ENCODE measurements at regions not wholly inside any gene's neighbourhood (a gene's known extent, or its start where the extent isn't known, plus 50 kb on each side); places are given as distances from the start of the nearest gene placed in this dataset.

DNA sequence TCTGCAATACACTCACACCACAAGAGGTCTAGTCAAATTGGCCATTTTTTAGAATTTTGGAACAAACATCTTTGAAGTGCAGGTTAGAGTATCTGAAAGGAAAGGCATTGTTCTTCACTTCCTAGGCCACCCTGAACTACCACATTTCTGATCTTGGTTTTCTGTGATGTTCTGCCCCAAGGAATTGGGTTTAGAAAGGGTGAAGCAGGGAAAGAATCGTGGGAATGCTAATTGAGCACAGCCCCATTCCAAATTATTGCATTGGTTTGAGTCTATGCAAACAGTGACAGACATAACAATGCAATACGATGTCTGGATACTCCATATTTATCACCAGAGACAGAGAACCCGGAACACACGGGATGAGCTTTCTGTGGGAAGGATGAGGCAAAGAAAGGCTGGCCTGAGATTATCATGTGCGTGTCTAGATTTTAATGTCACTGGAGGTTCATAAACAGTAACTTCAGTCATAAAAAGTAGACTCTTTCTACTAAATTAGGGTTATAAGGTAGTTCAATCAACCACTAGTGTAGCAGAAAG, 195.3 kb upstream of the BLID start:
- DNase-seq = no peak

DNA sequence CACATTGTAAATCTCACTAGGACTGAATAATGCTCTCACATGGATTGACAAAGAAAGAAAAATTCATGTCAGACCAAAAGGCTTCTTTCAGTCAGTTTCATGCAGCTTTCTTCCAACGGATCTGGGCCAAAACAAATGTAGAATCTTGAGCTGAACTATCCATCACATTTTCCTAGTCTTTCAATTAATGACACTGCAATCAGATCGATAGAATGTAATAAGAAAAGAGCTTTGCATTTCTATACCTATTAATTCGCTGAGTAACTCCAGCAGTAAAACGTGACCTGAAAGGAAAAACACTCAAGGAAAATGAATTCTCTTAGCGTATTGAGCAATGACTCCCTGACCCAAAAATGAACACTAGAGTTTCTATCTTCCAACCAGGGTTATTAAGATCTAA, 194.8 kb upstream of the BLID start:
- no peak for DNase-seq

DNA sequence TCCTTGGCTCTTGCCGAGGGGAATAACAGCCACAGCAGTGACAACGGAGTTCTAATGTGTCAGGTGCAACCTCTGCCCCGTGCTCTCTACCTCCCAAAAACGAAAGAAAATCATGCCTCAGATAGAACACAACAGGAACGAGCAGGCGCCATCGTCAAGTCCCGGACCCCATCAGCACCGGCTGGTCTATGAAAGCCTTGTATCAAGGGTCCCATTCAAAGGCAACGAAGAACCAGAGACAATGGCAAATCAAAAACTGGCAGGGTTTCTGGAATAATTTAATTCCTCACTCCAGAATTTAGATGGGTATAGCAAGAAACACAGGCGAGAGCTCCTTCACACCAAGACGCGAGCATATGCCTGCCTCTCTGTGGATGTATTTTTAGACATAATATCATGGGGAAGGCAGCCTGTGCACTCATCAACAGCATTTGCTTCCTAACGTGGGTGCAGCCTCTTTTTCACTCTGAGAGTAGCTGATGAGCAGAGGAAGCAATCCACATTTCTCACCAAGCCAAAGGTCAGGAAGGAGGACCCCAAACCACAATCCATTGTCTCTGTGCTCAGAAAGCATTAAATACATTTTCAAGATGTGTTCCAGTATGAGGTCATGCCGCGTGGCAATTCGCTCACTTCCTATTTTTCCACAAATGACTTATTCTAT, 193.4 kb upstream of the BLID start:
- no peak for DNase-seq

DNA sequence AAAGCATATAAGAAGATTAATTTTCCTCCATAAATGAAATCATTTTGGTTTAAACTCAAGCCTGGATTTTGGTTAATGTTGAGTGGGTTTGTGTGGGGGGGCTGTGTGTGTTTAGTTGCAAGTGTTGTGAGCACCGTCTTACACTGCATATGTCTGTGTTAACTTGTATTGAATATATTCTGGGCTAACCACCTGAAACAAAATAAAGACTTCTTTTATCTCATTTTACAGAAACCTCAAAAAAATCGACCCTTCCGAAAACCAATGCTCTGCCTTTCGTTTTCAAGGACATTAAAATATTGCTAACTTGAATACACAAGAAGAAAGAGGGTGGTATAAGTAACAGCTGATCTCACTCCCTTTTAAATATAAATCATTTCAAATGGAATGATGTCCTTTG, 192.2 kb upstream of the BLID start:
- no peak for DNase-seq

DNA sequence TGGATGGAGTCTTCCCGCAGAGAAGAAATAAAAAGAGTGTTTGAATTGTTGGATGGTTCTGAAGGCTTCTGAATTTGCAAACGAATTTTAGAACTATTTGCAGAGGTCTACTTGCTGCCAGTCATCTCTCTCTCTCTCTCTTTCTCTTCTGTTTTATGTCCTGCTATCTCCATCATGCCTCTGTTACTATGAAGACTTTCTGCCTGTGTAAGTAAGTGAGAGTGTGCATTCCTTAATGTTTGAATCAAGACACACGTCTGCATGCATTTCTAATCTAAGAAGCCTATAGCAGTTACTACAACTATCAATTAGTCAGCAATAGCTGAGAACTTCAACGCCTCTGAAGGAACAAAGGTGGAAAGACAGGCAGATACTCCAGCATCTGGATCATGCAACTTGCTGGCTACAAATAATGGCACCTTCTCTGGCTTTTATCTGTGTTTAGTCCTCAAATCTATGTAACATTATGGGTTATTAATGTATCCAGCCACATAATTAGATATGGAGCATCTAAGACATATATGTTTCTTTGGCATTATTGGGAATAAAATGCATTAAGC, 191.5 kb upstream of the BLID start:
- no peak for DNase-seq

DNA sequence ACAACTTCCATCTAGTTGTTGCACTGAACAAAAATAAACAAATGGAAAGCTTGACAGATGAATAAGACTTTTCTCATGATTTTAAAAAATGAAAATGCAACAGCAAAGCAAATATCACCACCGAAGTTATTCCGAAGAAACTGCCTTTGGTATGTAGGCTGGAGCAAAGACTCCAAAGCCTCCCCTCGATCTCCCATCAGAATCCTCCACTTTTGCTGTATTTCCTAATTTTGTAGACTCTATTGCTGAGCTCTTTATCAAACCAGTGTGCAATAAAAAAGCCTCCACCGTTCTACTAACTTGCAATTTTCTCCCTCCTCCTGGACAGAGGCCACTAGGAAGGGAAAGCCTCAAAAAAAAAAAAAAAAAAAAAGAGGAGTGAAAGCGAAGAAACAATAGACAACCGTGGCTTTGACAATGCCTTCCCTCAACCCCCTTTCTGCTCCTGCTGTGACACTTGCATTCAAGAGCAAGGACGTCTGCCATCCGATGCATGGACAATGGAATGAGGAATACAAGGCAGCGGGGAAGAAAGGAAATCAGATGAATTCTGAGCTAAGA, 190.9 kb upstream of the BLID start:
- no peak for DNase-seq

DNA sequence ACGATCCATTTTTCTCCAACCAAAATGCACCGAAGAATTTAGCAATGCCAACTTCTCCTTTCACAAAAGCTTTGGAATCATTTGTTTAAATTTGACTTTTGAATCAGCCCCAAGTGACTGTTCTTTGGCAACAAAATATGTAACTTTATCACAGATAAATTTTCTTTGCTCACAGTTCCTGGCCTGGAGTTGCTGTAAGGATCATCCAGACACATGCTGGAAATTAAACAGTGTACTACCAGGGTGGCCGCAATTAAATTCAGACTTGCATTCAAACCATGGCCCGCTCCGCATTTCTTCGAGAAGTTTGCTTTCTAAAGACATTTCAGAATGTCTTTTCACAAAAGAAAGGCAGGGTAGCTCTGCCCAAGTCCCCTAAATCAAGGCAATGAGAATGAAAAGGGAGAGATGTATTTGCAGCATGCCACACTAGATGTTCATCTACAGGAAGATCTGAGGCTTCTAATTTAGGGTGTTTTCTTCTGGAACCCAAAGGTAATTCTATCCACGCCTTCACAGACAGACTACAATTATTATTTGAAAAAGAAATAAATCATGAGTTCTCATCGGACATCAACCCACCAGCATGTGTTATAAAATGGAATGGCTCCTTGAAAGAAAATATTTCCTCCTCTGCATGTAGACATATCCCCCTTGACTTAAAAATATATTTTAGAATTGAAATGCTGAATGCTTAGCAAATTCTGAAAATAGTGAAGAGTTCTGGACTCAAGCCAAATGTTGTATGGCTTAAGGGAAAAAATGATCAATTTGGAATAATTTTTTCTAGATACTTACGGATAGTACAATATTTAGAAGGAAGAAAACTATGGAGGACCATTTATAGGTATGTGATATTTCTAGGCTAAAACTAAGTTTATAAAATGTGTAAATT, 189.7 kb upstream of the BLID start:
- no peak for DNase-seq

DNA sequence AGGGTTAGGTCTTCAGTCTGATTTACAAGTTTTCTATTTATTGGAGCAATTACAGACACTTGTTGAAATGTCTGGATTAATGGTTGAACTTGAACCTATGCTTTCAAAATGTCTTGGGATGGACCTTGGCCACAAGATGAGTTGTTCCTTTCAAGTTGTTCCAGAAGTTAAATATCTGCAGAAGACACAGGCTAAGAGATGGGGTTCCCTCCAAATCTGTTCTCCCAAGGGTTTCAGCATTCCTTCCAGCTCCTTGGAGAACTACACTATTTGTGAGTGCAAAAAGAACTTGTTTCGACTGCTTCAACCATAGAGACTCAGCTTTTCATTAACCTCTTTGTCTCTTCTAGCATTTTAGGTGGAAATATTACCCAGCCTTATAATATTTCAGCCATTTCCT, 189.0 kb upstream of the BLID start:
- no peak for DNase-seq

DNA sequence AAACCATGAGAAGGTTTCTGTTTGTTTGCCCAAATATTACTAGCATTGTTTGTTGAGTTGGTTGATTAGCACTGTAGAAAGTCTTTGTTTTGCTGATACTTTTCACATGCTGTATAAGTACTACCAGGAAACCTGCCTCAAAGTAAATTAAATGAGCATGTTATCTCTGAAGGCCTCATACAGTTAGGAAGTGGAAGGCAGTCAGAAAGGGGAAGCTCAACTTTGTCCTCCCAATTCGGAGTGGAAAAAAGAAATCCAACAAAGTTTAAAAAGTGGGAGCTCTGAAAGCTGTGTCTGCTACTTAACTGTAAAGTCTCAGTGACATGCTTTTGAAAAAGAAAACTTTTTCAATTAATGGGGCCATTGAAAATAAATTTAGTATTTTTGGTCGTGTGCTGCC, 188.3 kb upstream of the BLID start:
- DNase-seq = no peak

DNA sequence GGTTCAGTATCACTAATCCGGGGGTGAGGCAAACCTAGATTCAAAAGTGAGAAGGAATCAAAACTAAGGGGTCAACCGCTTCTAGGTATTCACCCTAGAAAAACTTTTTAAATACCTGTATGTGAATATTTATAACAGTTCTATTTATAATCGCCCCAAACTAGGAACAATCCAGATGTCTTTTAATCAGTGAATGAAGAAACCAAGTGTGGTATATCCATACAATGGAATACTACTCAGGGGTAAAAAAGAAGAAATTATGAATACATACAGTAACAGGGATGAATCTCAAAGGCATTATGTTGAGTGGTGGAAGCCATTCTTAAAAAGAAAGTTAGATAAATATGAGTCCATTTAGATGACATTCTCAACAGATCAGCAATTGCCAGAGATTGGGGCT, 178.0 kb upstream of the BLID start:
- DNase-seq = no peak

DNA sequence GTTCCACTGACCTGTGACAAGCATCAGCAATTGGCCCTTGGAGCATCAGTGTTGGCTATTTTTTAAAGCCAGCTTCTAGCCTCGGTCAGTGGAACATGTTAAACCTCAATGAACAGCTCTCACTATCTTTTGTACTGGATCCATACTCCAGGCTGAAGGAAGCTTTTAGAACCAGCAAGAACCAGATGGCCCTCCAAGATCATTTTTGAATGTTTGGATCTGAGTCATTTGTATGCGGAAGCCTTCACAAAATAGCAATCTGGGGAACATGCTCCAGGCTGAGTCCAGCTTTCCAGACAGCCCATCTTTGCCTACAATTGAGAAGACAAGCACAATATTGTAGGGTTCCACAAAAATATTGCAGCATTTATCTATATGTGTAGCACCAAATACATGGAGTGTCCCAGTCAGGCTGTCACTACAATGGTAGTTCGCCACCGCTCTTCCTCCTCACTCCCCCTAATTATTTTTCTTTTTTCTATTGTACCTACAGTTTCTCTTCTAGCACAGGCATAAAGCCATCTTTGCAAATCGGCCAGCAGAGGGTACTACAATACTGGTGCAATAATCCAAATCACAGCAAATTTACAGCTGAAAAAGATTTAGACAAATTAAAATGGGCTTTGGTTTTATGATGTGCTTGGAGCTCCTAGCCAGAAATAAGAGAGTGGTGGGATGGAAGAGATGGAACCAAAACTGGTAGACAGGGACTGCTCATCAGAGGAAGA, 177.4 kb upstream of the BLID start:
- no peak for DNase-seq

DNA sequence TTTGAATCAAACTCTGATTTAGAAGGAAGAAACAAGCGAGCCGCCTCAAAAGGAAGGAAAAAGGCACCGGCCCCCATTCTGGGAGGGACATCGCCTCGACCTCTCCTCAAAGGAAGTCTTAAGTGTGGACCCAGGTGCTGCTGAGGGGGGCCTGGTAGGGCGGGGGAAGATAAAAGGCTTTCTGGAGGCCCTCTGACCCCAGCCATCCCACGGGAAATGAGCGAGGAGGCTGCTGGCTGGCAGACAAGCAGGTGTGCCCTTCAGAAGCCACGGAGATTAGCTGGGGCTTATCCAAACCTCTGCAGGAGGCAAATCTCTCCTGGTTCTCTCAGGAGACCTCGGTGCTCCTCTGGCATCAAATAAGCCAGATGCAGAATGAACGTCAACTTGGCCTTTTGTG, 171.4 kb upstream of the BLID start:
- DNase-seq = no peak

DNA sequence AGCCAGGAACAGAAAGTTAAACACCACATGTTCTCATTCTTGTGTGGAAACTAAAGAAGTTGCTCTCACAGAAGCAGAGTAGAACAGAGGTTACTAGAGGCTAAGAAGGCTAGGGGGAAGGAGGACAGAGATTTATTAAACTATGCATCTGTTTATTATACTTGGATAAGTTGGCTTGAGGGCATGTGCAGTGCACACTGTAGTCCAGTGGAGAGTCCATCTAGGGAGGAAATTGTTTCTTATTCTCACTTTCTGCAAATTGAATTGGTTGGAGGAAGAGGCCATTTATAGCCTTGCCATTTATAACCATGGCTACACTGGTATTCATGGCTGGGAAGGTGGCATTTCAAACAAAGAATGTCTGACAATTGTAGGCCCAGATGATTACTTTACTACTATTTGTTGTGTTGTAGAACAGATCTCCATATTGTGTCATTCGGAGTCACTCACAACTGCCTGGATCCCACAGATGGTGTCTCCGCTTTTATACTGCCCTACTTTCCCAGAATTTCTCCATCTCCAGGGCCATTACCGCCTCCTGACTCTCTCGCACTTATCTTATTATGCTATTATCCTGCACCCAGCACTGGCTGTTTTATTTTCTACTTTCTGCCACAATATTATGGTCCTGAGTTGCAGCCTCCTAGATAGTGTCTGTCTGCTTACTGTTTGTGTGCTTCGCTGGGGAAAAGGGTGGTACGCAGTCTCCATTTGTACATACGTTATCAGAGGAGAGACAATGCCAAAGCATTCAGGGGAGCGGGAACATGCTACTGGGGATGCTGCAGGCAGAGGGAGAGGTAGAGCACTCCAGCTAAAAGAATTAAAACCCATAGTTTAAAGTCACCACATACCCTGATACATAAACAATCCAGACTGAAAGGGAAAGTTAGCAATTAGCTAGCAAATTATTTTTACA, 169.3 kb upstream of the BLID start:
- no peak for DNase-seq

DNA sequence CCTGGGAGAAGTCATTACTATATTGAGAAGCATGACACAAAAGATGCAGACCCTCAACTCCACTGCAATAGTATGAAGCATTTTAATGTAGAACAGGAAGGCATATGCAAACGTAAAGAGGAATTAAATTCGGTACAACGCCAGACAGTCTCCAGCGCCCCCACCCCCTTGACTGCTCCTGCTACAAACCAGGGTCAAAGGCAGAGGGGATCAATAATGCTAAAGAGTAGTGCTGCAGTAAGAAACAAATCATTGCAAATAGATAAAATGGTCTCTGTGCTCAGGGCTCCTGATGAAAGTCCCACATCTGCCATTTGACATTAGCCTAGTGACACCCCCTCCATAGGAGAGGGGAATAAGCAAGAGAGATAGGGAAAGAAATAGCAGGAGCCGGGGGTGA, 164.9 kb upstream of the BLID start:
- no peak for DNase-seq

DNA sequence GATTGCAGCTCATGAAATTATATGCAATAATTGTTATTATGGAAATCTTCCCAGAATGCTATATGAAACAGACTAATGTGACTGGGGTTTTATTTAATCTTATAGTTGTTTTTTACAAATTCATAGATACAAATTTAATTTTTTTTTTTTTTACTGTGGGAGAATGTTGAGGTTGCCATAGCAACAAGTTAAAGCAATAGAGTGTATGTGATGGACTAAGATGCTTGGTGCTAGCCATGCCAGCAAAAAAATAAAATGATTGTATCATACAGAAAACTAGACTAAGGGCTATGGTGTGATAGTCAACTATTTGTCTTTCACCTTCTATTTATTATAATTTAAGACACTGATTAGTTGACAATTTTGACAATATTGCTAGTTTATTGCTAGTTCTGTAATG, 163.2 kb upstream of the BLID start:
- no peak for DNase-seq

DNA sequence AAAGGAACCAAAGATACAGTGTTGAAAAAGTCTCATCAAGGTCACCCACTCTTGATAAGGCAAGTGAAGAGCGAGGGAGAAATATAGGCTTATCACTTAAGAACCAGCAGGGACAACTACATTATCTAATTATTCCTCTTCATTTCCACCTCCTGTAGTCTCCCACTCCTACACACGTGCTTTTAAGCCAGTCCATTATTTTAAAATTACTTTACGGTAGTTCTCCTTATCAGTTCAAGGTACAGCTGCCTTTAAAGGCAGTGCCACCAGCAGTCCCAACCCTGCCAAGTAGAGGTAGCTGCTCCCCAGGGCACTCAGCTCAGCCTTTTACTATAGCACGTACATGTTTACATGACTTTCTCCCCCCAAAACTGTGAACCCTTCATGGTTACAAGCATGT, 161.5 kb upstream of the BLID start:
- no peak for DNase-seq

DNA sequence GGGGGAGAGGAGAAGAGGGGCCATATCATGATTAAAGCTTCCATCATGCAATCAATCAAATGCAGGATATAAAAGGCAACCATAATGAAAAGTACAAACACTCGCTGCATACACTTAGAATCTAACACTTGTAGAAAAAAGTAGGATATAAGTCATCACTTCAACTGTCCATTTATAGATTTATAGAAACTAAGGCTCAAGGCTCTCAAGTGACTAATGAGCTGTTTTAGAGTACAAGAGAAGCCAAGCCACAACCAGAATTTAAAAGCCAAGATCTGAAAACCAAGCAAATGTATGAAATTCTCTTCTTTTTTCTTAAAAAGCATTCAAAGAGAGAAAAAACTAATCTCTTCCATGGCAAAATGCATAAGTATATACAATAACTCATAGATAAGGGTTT, 160.2 kb upstream of the BLID start:
- no peak for DNase-seq

DNA sequence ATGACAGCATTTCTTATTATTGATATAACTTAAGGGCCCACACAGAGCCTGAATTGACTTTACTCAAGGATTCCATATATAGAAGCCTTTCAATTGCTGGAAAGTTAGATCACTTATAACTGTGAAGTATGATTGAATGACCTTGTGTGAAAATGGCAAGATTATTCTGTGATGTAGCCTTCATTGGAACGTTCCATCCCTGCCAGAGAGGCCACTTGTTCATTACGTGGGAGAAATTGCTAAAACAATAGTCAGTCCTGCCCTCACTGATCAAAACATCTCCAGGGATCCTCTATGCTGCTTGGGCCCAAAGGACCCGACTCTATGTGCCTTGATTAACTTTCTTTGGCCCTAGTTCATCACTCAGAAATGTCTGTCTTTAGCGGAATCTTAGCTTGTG, 159.5 kb upstream of the BLID start:
- no peak for DNase-seq

DNA sequence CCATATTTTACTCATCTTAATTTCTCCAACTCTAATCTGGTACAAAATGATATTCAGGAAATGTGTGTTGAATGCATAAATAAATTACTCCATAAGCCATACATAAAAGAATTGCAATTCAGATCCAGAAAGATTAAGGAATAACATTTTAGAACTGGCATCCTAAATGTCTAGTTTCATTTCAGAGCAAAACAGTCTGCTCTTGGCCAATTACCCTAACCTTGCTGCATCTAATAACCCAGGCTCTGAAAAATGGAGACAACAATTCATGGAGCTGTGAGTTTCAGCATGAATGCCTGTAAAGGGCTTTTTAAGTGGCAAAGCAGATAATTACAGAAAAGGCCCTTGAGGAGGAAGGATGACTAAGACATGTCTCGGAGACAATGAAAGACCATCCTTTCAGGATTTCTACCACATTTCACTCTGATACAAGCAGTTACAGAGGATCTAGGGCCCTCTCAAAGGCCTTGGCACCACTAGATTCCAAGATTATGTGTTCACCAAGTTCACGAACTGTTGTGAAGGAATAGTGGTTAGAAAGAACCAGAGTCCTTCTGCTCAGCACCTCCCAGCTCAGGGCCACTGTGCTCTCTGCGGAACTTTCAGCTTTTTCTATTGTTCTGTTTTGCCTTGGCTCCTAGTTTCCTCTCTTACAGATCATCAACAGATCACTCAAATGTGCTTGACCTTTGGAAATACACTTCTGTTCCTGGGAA, 157.6 kb upstream of the BLID start:
- peak; percentile 12 for DNase-seq

DNA sequence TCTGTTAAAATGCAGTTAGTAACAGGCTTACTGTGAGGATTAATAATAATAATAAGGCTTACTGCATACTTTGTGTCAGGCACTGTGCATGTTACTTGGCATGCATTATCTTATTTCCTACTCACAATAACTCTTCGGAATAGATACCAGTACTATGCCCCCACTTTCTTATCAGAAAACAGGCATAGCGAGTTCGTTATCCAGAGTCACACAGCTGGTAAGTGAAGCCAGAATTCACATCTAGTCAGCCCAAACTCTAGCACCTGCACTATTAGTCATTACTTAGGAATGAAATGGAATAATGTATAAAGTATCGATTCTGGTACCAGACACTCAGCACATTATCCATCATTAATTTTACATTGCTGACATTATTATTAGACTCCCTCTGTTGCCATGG, 155.7 kb upstream of the BLID start:
- peak; percentile 24 for DNase-seq

DNA sequence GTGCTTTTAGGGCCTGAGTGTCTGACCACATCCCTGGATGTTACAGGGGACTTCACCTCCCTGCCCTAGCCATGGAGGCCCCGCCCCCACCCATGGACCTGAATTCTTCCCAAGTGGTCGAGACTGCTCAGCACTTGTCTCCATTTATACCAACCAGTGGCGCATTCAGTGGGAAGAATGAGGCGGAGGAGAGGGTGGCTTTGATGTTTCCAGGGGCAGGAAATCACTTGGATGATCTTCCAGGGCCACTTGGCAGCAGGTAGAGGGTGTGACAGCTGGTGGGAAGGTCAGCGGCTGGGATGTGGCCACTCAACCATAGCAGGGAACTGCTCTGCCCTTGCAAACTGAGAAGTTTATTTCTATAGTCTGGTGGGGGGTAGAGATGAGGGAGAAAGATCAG, 155.1 kb upstream of the BLID start:
- no peak for DNase-seq

Measured in NCI-H226 (cell line).